HCT116 (cell line): ENCODE measurements at regions not wholly inside any gene's neighbourhood (a gene's known extent, or its start where the extent isn't known, plus 50 kb on each side); places are given as distances from the start of the nearest gene placed in this dataset.

Source experiments
- ATAC-seq: fragments of 200-7000 bp; cut with Tn5 transposase; 2 replicates; pipeline ENCODE4 v1.9.1; 2020; ENCODE audit warnings: mild to moderate bottlenecking, moderate library complexity
- BruUV-seq: library from RNA; stranded (reverse); fragments of 400-500 nt; replicated peaks from 2 replicates; lab custom pipeline; 2021; lab: Mats Ljungman, UMichigan
- CTCF ChIA-PET: fragments of 300-600 bp; sonication (Branson Sonifier 250); formaldehyde crosslinking; loops from one replicate; lab custom pipeline; 2021; ENCODE audit warnings: antibody characterized with exemption; lab: Charles Lee
- POLR2A ChIA-PET: fragments of 300-600, 350-600 bp; sonication (Branson Sonifier 250); formaldehyde crosslinking; loops from one replicate; lab custom pipeline; 2021; ENCODE audit warnings: antibody characterized with exemption; lab: Charles Lee
- RAD21 ChIA-PET, 2 experiments: fragments of 300-600 bp; sonication (Branson Sonifier 250); formaldehyde crosslinking; loops; one replicate each; lab custom pipeline; 2023; ENCODE audit warnings: low total read pairs in 2 of 2; ENCODE audit not compliant: uncharacterized antibody in 2 of 2, unreplicated experiment in 2 of 2, low non-redundant PET in 1 of 2; lab: Charles Lee
- DNase-seq: peaks from one replicate; pipeline ENCODE4 v3.0.0-alpha.2; 2010; ENCODE audit warnings: low read depth, low spot score
- H2AFZ ChIP-seq: fragments of 200-600 bp; shearing (Covaris generic), sonication (generic); 2 replicates; pipeline ENCODE4 v1.6.1; 2017; ENCODE audit warnings: low read depth, mixed run types, mixed read lengths, antibody characterized with exemption, low read length; ENCODE audit not compliant: poor library complexity, severe bottlenecking
- H3K27ac ChIP-seq: 2 replicates; pipeline ENCODE4 v1.5.1; 2012; ENCODE audit warnings: low read depth, low read length
- H3K27me3 ChIP-seq: fragments of 200-600 bp; sonication (generic); 2 replicates; pipeline ENCODE4 v1.6.1; 2016; ENCODE audit warnings: mixed run types, low read length, mixed read lengths; ENCODE audit not compliant: insufficient read depth
- H3K36me3 ChIP-seq, 2 experiments: fragments of 200-500 bp in 1 of 2; fragments of 200-600 bp in 1 of 2; sonication (Bioruptor generic) in 1 of 2; sonication (generic) in 1 of 2; 2 replicates each; pipeline versions ENCODE4 v1.5.1 to v1.6.1; 2014 to 2016; ENCODE audit warnings: low read length in 2 of 2, inconsistent platforms in 1 of 2, mixed read lengths in 1 of 2, mixed run types in 1 of 2; ENCODE audit not compliant: insufficient read depth in 2 of 2, control insufficient read depth in 1 of 2
- H3K4me1 ChIP-seq, 2 experiments: fragments of 200-600 bp in 1 of 2; sonication (generic) in 1 of 2; 2 replicates each; pipeline versions ENCODE4 v1.5.1 to v1.6.1; 2012 to 2017; ENCODE audit warnings: low read length in 2 of 2, inconsistent platforms in 1 of 2, mild to moderate bottlenecking in 1 of 2, mixed read lengths in 1 of 2, mixed run types in 1 of 2, moderate library complexity in 1 of 2; ENCODE audit not compliant: insufficient read depth in 2 of 2, control insufficient read depth in 1 of 2
- H3K4me2 ChIP-seq: fragments of 200-600 bp; sonication (generic); 2 replicates; pipeline ENCODE4 v1.6.1; 2017; ENCODE audit warnings: mixed run types, low read length, mixed read lengths
- H3K4me3 ChIP-seq, 2 experiments: fragments of 200-600 bp in 1 of 2; sonication (generic) in 1 of 2; replicated peaks in 1 of 2; 2 replicates each; pipeline ENCODE4 v1.5.1; 2011 to 2016; ENCODE audit warnings: low read length in 2 of 2, control low read depth in 1 of 2, low read depth in 1 of 2, mild to moderate bottlenecking in 1 of 2, mixed read lengths in 1 of 2, mixed run types in 1 of 2
- H3K79me2 ChIP-seq: fragments of 200-600 bp; sonication (generic); 2 replicates; pipeline ENCODE4 v1.6.1; 2017; ENCODE audit warnings: mild to moderate bottlenecking, mixed run types, low read length, moderate library complexity, mixed read lengths; ENCODE audit not compliant: insufficient read depth
- H3K9ac ChIP-seq: fragments of 200-600 bp; sonication (generic); 2 replicates; pipeline ENCODE4 v1.6.1; 2016; ENCODE audit warnings: low read length, mixed read lengths
- H3K9me2 ChIP-seq: fragments of 200-600 bp; sonication (generic), shearing (Covaris generic); 2 replicates; pipeline ENCODE4 v1.6.1; 2017; ENCODE audit warnings: mixed run types, mild to moderate bottlenecking, moderate library complexity; ENCODE audit not compliant: insufficient read depth
- H3K9me3 ChIP-seq, 2 experiments: fragments of 200-500 bp in 1 of 2; fragments of 200-600 bp in 1 of 2; sonication (Bioruptor generic) in 1 of 2; sonication (generic) in 1 of 2; 2 replicates each; pipeline ENCODE4 v1.6.1; 2014 to 2017; ENCODE audit warnings: low read length in 2 of 2, mixed read lengths in 2 of 2, inconsistent platforms in 1 of 2, low read depth in 1 of 2, mild to moderate bottlenecking in 1 of 2, mixed run types in 1 of 2, moderate library complexity in 1 of 2; ENCODE audit not compliant: control insufficient read depth in 1 of 2, insufficient read depth in 1 of 2
- H4K20me1 ChIP-seq: fragments of 200-600 bp; sonication (generic), shearing (Covaris generic); 2 replicates; pipeline ENCODE4 v1.6.1; 2017; ENCODE audit warnings: mixed run types, mild to moderate bottlenecking, moderate library complexity; ENCODE audit not compliant: insufficient read depth
- CEBPB ChIP-seq: IDR thresholded peaks from 2 replicates; pipeline ENCODE4 v1.6.1; 2012; ENCODE audit warnings: low read depth
- CTCF ChIP-seq, 3 experiments: fragments of 200-600 bp in 1 of 3; sonication (generic) in 1 of 3; IDR thresholded peaks in 2 of 3; conservative IDR thresholded peaks in 1 of 3; 2 replicates each; pipeline ENCODE4 v1.5.1; 2012 to 2017; ENCODE audit warnings: low read depth in 2 of 3, low read length in 2 of 3, antibody characterized with exemption in 1 of 3, borderline replicate concordance in 1 of 3, control low read depth in 1 of 3, mild to moderate bottlenecking in 1 of 3, mixed read lengths in 1 of 3, mixed run types in 1 of 3, moderate library complexity in 1 of 3; ENCODE audit not compliant: insufficient read depth in 1 of 3
- SP1 ChIP-seq: IDR thresholded peaks from 2 replicates; pipeline ENCODE4 v1.6.1; 2012; ENCODE audit warnings: low read depth
- ZNF274 ChIP-seq: fragments of 200-500 bp; sonication (Bioruptor generic); IDR thresholded peaks from 2 replicates; pipeline ENCODE4 v1.6.1; 2014; ENCODE audit warnings: mild to moderate bottlenecking, low read depth, low read length, inconsistent platforms
- intact Hi-C: fragments of 100-400 bp; cut with micrococcal nuclease; formaldehyde crosslinking; loops from 2 replicates; pipeline ENCODE4 v1.10.0; 2022

GRCh38 chr11:86126862-86127261 is 58.0 kb upstream of the PICALM start:
- H3K4me1 ChIP-seq = no peaks in the 10 kb centered on the region

More at GRCh38 chr11:86126862-86127261, 58.0 kb upstream of the PICALM start:
- no peak overlapping the region for H3K9ac ChIP-seq
- CTCF ChIA-PET = no interaction called here
- H3K4me3 ChIP-seq = no peak overlapping the region
- no peaks in the 10 kb centered on the region for H3K27me3 ChIP-seq
- no peaks in the 10 kb centered on the region for H3K9me3 ChIP-seq
- no peaks in the 10 kb centered on the region for H3K79me2 ChIP-seq
- POLR2A ChIA-PET = no interaction called here
- no peak overlapping the region for H3K27ac ChIP-seq
- BruUV-seq = no TSS peak
- no peak for TF ChIP-seq ZNF274
- TF ChIP-seq CEBPB = no peak
- no peak for TF ChIP-seq CTCF (IDR thresholded peaks at IDR 0.05 in 2 of 3, conservative IDR thresholded peaks at IDR 0.05 in 1 of 3; ENCODE audit: borderline replicate concordance in 1 of 3, insufficient read depth in 1 of 3, low read depth in 2 of 3, low read length in 2 of 3)
- no peak for TF ChIP-seq SP1
- RAD21 ChIA-PET = no interaction called here
- no peaks in the 10 kb centered on the region for H3K9me2 ChIP-seq
- no peak overlapping the region for H2AFZ ChIP-seq
- H3K36me3 ChIP-seq = no peaks in the 10 kb centered on the region
- intact Hi-C loops = no loop called here
- no peak overlapping the region for H3K4me2 ChIP-seq
- no peaks in the 10 kb centered on the region for H4K20me1 ChIP-seq
- DNase-seq (no peak), ATAC-seq (no peak)
